22Rv1 (cell line): ENCODE measurements at regions not wholly inside any gene's neighbourhood (a gene's known extent, or its start where the extent isn't known, plus 50 kb on each side); places are given as distances from the start of the nearest gene placed in this dataset.

ENCODE experiments used
- CTCF ChIP-seq: fragments of 450-650 bp; IDR thresholded peaks from 2 replicates; pipeline ENCODE4 v1.5.1; 2017; ENCODE audit warnings: mild to moderate bottlenecking
- ZFX ChIP-seq: fragments of 450-650 bp; IDR thresholded peaks from 2 replicates; pipeline ENCODE4 v1.6.1; 2017; ENCODE audit warnings: antibody characterized with exemption, borderline replicate concordance

GRCh38 chr1:229023651-229024300 lies 247.1 kb upstream of the RAB4A start:
- no peak for TF ChIP-seq CTCF
- no peak for TF ChIP-seq ZFX
